SU-DHL-6 (cell line): ENCODE measurements at regions not wholly inside any gene's neighbourhood (a gene's known extent, or its start where the extent isn't known, plus 50 kb on each side); places are given as distances from the start of the nearest gene placed in this dataset.

ENCODE experiments used
- H2AFZ ChIP-seq: fragments of 200-600 bp; sonication (generic); 2 replicates; pipeline ENCODE4 v1.6.1; 2014; ENCODE audit warnings: low read depth, mild to moderate bottlenecking, moderate library complexity, mixed read lengths, antibody characterized with exemption, low read length; ENCODE audit not compliant: severe bottlenecking
- H3F3A ChIP-seq: fragments of 200-600 bp; shearing (Covaris generic); 2 replicates; pipeline ENCODE4 v1.6.0; 2016; ENCODE audit warnings: antibody characterized with exemption, mild to moderate bottlenecking; ENCODE audit not compliant: insufficient read depth
- H3K27ac ChIP-seq: fragments of 200-600 bp; sonication (generic); 2 replicates; pipeline ENCODE4 v1.5.1; 2016; ENCODE audit warnings: low read depth, mild to moderate bottlenecking, low read length, moderate library complexity, mixed read lengths
- H3K27me3 ChIP-seq: fragments of 200-600 bp; sonication (generic), shearing (Covaris generic); 2 replicates; pipeline ENCODE4 v1.6.0; 2014; ENCODE audit warnings: mild to moderate bottlenecking, low read length
- H3K36me3 ChIP-seq: fragments of 200-600 bp; sonication (generic); 2 replicates; pipeline ENCODE4 v1.6.1; 2014; ENCODE audit warnings: mild to moderate bottlenecking, low read length, mixed read lengths
- H3K4me2 ChIP-seq: fragments of 300-600, 200-600 bp; shearing (Covaris generic), sonication (generic); 2 replicates; pipeline ENCODE4 v1.6.0; 2014; ENCODE audit warnings: low read length, low read depth, mild to moderate bottlenecking; ENCODE audit not compliant: poor library complexity, severe bottlenecking
- H3K4me3 ChIP-seq: fragments of 200-600 bp; sonication (generic); 2 replicates; pipeline ENCODE4 v1.5.1; 2014; ENCODE audit warnings: antibody characterized with exemption, low read length, mild to moderate bottlenecking, mixed read lengths; ENCODE audit not compliant: insufficient read depth, poor library complexity, severe bottlenecking
- H3K79me2 ChIP-seq: fragments of 200-600 bp; sonication (generic); 2 replicates; pipeline ENCODE4 v1.6.1; 2014; ENCODE audit warnings: mild to moderate bottlenecking, low read length, moderate library complexity; ENCODE audit not compliant: insufficient read depth
- H3K9ac ChIP-seq: fragments of 200-600 bp; sonication (generic); 2 replicates; pipeline ENCODE4 v1.7.0; 2014; ENCODE audit warnings: mild to moderate bottlenecking, low read length
- H3K9me2 ChIP-seq: fragments of 200-600 bp; sonication (generic); replicated peaks from 2 replicates; pipeline ENCODE4 v1.6.1; 2014; ENCODE audit warnings: low read length; ENCODE audit not compliant: insufficient read depth
- H3K9me3 ChIP-seq: fragments of 200-600 bp; sonication (generic); 2 replicates; pipeline ENCODE4 v1.6.1; 2014; ENCODE audit warnings: low read length, mixed read lengths; ENCODE audit not compliant: insufficient read depth
- H4K20me1 ChIP-seq: fragments of 200-600 bp; sonication (generic); 2 replicates; pipeline ENCODE4 v1.6.1; 2014; ENCODE audit warnings: low read depth, mild to moderate bottlenecking, antibody characterized with exemption, low read length, moderate library complexity, mixed read lengths
- EZH2phosphoT487 ChIP-seq: fragments of 200-600 bp; sonication (generic), shearing (Covaris generic); conservative IDR thresholded peaks from 2 replicates; pipeline ENCODE4 v1.6.1; 2018; ENCODE audit warnings: mild to moderate bottlenecking, antibody characterized with exemption, low read length, moderate library complexity, mixed read lengths
- TF ChIP-seq, protein P1 (sequence below): fragments of 200-600 bp; sonication (generic); IDR thresholded peaks from one replicate; pipeline ENCODE4 v1.5.1; 2017; ENCODE audit warnings: antibody characterized with exemption, mild to moderate bottlenecking, low read length, moderate library complexity; ENCODE audit not compliant: insufficient read depth, poor library complexity, severe bottlenecking

DNA sequence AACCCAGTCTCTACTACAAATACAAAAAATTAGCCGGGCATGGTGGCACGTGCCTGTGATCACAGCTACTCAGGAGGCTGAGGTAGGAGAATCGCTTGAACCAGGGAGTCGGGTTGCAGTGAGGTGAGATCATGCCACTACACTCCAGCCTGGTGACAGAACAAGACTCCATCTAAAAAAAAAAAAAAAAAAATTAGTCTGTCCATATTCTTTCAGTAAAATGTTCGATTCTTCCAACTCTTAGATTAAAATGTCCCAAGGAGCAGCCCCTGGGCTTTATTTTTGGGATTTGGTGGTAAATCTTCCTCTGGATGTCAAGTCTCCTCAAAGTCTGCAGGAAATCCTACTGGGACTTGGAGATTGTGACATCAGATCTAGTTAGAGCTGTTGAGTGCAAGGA lies 101.0 kb upstream of the EEF1E1 start:
- no peaks in the 10 kb centered on the region for H3K9me2 ChIP-seq
- H2AFZ ChIP-seq = no peak overlapping the region
- H3K9me3 ChIP-seq = no peaks in the 10 kb centered on the region
- no peak overlapping the region for H3K9ac ChIP-seq
- TF ChIP-seq, protein P1, sequence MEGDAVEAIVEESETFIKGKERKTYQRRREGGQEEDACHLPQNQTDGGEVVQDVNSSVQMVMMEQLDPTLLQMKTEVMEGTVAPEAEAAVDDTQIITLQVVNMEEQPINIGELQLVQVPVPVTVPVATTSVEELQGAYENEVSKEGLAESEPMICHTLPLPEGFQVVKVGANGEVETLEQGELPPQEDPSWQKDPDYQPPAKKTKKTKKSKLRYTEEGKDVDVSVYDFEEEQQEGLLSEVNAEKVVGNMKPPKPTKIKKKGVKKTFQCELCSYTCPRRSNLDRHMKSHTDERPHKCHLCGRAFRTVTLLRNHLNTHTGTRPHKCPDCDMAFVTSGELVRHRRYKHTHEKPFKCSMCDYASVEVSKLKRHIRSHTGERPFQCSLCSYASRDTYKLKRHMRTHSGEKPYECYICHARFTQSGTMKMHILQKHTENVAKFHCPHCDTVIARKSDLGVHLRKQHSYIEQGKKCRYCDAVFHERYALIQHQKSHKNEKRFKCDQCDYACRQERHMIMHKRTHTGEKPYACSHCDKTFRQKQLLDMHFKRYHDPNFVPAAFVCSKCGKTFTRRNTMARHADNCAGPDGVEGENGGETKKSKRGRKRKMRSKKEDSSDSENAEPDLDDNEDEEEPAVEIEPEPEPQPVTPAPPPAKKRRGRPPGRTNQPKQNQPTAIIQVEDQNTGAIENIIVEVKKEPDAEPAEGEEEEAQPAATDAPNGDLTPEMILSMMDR = no peak
- no peak for TF ChIP-seq EZH2phosphoT487
- H4K20me1 ChIP-seq = no peaks in the 10 kb centered on the region
- H3F3A ChIP-seq = no peaks in the 10 kb centered on the region
- no peak overlapping the region for H3K27ac ChIP-seq
- no peaks in the 10 kb centered on the region for H3K79me2 ChIP-seq
- peaks cover 2% of the 10 kb centered on the region; the same call in 1 of the 2 replicates for H3K27me3 ChIP-seq
- no peak overlapping the region for H3K4me3 ChIP-seq
- H3K36me3 ChIP-seq = no peaks in the 10 kb centered on the region
- H3K4me2 ChIP-seq = no peak overlapping the region

DNA sequence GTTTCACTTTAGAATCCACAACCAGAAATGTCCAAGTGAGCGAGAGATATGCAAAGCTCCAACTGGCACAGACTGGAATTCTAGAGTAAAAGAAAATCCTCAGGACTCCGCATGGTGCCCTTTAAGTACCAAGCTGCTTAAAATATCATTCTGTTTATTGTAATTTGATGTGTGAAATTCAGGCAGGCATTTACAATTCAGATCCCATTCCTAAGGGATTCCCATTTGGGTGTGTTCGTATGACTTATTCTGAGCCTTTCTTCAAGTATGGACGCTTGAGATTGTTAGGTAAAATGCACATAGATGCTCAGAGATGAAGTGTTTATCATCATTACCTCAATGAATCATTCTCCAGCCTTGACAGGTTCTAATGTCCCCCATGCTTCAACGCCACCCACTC lies 99.3 kb upstream of the EEF1E1 start:
- H3F3A ChIP-seq = no peaks in the 10 kb centered on the region
- no peaks in the 10 kb centered on the region for H4K20me1 ChIP-seq
- H3K36me3 ChIP-seq = no peaks in the 10 kb centered on the region
- peaks cover 2% of the 10 kb centered on the region; the same call in 1 of the 2 replicates for H3K27me3 ChIP-seq
- no peak overlapping the region for H3K4me2 ChIP-seq
- H3K27ac ChIP-seq = no peak overlapping the region
- TF ChIP-seq, protein P1 = no peak
- no peak for TF ChIP-seq EZH2phosphoT487
- H3K9me2 ChIP-seq = no peaks in the 10 kb centered on the region
- H2AFZ ChIP-seq = no peak overlapping the region
- H3K4me3 ChIP-seq = no peak overlapping the region
- H3K79me2 ChIP-seq = no peaks in the 10 kb centered on the region
- H3K9ac ChIP-seq = no peak overlapping the region
- H3K9me3 ChIP-seq = no peaks in the 10 kb centered on the region

DNA sequence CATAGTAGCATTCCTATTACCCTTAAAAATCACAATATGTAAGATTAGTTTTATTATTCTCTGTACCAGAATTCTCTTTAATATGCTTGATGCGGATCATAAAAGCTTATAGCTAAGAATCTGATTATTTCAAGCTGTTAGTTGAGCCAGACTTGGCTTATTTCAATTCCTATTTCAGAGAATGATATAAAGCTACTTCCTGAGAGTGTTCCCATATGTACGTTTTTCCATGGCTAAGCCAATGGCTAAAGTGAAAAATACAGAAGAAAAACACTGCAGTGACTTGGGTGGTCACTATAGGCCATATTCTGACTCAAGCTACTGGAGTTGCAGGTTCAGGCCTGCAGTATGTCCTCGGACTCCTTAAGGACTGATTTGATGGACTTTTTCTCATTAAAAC lies 97.9 kb upstream of the EEF1E1 start:
- no peak for TF ChIP-seq EZH2phosphoT487
- TF ChIP-seq, protein P1 = no peak
- no peak overlapping the region for H3K27ac ChIP-seq
- H3K9me2 ChIP-seq = no peaks in the 10 kb centered on the region
- no peaks in the 10 kb centered on the region for H3K79me2 ChIP-seq
- peaks cover 2% of the 10 kb centered on the region; the same call in 1 of the 2 replicates for H3K27me3 ChIP-seq
- no peak overlapping the region for H3K9ac ChIP-seq
- H3F3A ChIP-seq = no peaks in the 10 kb centered on the region
- no peaks in the 10 kb centered on the region for H4K20me1 ChIP-seq
- no peak overlapping the region for H3K4me2 ChIP-seq
- H2AFZ ChIP-seq = no peak overlapping the region
- H3K9me3 ChIP-seq = no peaks in the 10 kb centered on the region
- no peak overlapping the region for H3K4me3 ChIP-seq
- H3K36me3 ChIP-seq = no peaks in the 10 kb centered on the region

DNA sequence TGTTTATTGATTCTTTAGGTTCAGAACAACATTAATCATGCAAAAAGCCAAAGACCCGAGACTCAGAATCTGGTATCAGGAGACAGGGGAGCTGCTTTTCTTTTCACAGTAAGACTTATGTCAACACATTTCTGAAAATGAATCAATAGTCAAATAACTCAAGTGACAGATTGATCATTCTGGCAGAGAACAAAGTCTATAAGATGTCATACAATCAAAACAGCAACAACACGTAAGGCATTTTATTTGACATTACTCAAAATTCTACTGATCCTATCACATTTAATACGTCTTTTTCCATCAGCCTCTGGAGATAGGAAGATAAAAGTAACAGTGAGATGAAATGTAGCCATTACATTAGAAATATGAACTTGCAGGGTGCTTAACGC lies 93.4 kb upstream of the EEF1E1 start:
- H3K4me2 ChIP-seq = no peak overlapping the region
- no peaks in the 10 kb centered on the region for H4K20me1 ChIP-seq
- no peaks in the 10 kb centered on the region for H3K9me3 ChIP-seq
- no peak overlapping the region for H2AFZ ChIP-seq
- peaks cover 2% of the 10 kb centered on the region; the same call in 1 of the 2 replicates for H3K27me3 ChIP-seq
- H3K9me2 ChIP-seq = no peaks in the 10 kb centered on the region
- H3F3A ChIP-seq = no peaks in the 10 kb centered on the region
- no peaks in the 10 kb centered on the region for H3K79me2 ChIP-seq
- no peak overlapping the region for H3K9ac ChIP-seq
- no peak for TF ChIP-seq EZH2phosphoT487
- TF ChIP-seq, protein P1 = no peak
- H3K4me3 ChIP-seq = no peak overlapping the region
- H3K27ac ChIP-seq = no peak overlapping the region
- H3K36me3 ChIP-seq = no peaks in the 10 kb centered on the region
